Duodenal mucosa (tissue), 2 donors: ENCODE measurements at regions not wholly inside any gene's neighbourhood (a gene's known extent, or its start where the extent isn't known, plus 50 kb on each side); places are given as distances from the start of the nearest gene placed in this dataset.
"Not testable (repeated sequence)": the region's sequence is repeated elsewhere in the genome, so short reads cannot be mapped to it uniquely, and the experiment has no call there.

Experiments
- H3K27ac ChIP-seq: one replicate; pipeline ENCODE4 v1.7.0; 2013; ENCODE audit warnings: low read depth, low read length
- H3K27me3 ChIP-seq, 2 donors: one replicate each; pipeline ENCODE4 v1.7.0; 2013; ENCODE audit warnings: low read length in 2 of 2, control low read depth in 1 of 2; ENCODE audit not compliant: insufficient read depth in 2 of 2, control insufficient read depth in 1 of 2
- H3K36me3 ChIP-seq, 2 donors: one replicate each; pipeline ENCODE4 v1.7.0; 2013; ENCODE audit warnings: low read length in 2 of 2, control low read depth in 1 of 2; ENCODE audit not compliant: insufficient read depth in 2 of 2, control insufficient read depth in 1 of 2
- H3K4me1 ChIP-seq, 2 donors: one replicate each; pipeline ENCODE4 v1.7.0; 2013; ENCODE audit warnings: low read length in 2 of 2, control low read depth in 1 of 2; ENCODE audit not compliant: insufficient read depth in 2 of 2, control insufficient read depth in 1 of 2
- H3K4me3 ChIP-seq, 2 donors: one replicate each; pipeline ENCODE4 v1.7.0; 2013; ENCODE audit warnings: low read length in 2 of 2, low read depth in 1 of 2
- H3K9ac ChIP-seq, 2 donors: one replicate each; pipeline ENCODE4 v1.7.0; 2013; ENCODE audit warnings: low read length in 2 of 2, low read depth in 1 of 2
- H3K9me3 ChIP-seq, 2 donors: one replicate each; pipeline ENCODE4 v1.7.0; 2013; ENCODE audit warnings: low read length in 2 of 2, control low read depth in 1 of 2; ENCODE audit not compliant: control insufficient read depth in 1 of 2

- no peak overlapping the region for H3K4me3 ChIP-seq
- H3K4me1 ChIP-seq, result no peaks in the 10 kb centered on the region
- H3K9me3 ChIP-seq, result no peaks in the 10 kb centered on the region
- no peak overlapping the region for H3K9ac ChIP-seq
- peaks cover 5% of the 10 kb centered on the region in 2 donors for H3K27me3 ChIP-seq
- H3K36me3 ChIP-seq, result no peaks in the 10 kb centered on the region
- no peak overlapping the region for H3K27ac ChIP-seq
Observed at GRCh38 chr20:40952136-40952535, 76.5 kb upstream of the TOP1 start.

GRCh38 chr20:40953416-40953815 is 75.2 kb upstream of the TOP1 start:
- Histone ChIP-seq H3K4me1 (no peaks in the 10 kb centered on the region), H3K9ac (no peak overlapping the region), H3K4me3 (no peak overlapping the region), H3K27me3 (peaks cover 5% of the 10 kb centered on the region in 2 donors), H3K27ac (no peak overlapping the region), H3K9me3 (no peaks in the 10 kb centered on the region), H3K36me3 (no peaks in the 10 kb centered on the region)

- H3K4me3 ChIP-seq, result no peak overlapping the region
- no peaks in the 10 kb centered on the region for H3K36me3 ChIP-seq
- no peaks in the 10 kb centered on the region for H3K9me3 ChIP-seq
- no peak overlapping the region for H3K27ac ChIP-seq
- H3K27me3 ChIP-seq, result peaks cover 1 to 5% of the 10 kb centered on the region in 2 donors
- H3K4me1 ChIP-seq, result no peaks in the 10 kb centered on the region
- H3K9ac ChIP-seq, result no peak overlapping the region
Observed at GRCh38 chr20:40953856-40954255, 74.8 kb upstream of the TOP1 start.

GRCh38 chr20:40954521-40955165 is 74.0 kb upstream of the TOP1 start:
- Histone ChIP-seq H3K36me3 (no peaks in the 10 kb centered on the region), H3K27me3 (peaks cover 0 to 2% of the 10 kb centered on the region in 2 donors), H3K9me3 (no peaks in the 10 kb centered on the region), H3K4me3 (no peak overlapping the region), H3K4me1 (no peaks in the 10 kb centered on the region), H3K27ac (no peak overlapping the region), H3K9ac (no peak overlapping the region)

GRCh38 chr20:40955326-40955725 is 73.3 kb upstream of the TOP1 start:
- H3K9me3 ChIP-seq, result no peaks in the 10 kb centered on the region
- H3K27ac ChIP-seq, result no peak overlapping the region
- no peaks in the 10 kb centered on the region for H3K4me1 ChIP-seq
- no peak overlapping the region for H3K4me3 ChIP-seq
- H3K9ac ChIP-seq, result no peak overlapping the region
- H3K36me3 ChIP-seq, result no peaks in the 10 kb centered on the region
- no peaks in the 10 kb centered on the region for H3K27me3 ChIP-seq

- H3K4me1 ChIP-seq, H3K9me3 ChIP-seq, H3K27me3 ChIP-seq, H3K36me3 ChIP-seq, H3K27ac ChIP-seq, H3K4me3 ChIP-seq, H3K9ac ChIP-seq: not testable (repeated sequence)
Observed at GRCh38 chr20:40955826-40956225, 72.8 kb upstream of the TOP1 start.

- Histone ChIP-seq H3K9ac (no peak overlapping the region), H3K4me1 (no peaks in the 10 kb centered on the region), H3K36me3 (no peaks in the 10 kb centered on the region), H3K9me3 (no peaks in the 10 kb centered on the region), H3K27ac (no peak overlapping the region), H3K4me3 (no peak overlapping the region), H3K27me3 (no peaks in the 10 kb centered on the region)
Observed at GRCh38 chr20:40956542-40957264, 71.9 kb upstream of the TOP1 start.

- Histone ChIP-seq H3K4me3 (no peak overlapping the region), H3K27ac (no peak overlapping the region), H3K9ac (no peak overlapping the region), H3K27me3 (peaks cover 0 to 4% of the 10 kb centered on the region in 2 donors), H3K4me1 (no peaks in the 10 kb centered on the region), H3K9me3 (no peaks in the 10 kb centered on the region), H3K36me3 (no peaks in the 10 kb centered on the region)
Observed at GRCh38 chr20:40957265-40957760, 71.3 kb upstream of the TOP1 start.

- Histone ChIP-seq H3K27me3 (peaks cover 0 to 4% of the 10 kb centered on the region in 2 donors), H3K9ac (no peak overlapping the region), H3K9me3 (no peaks in the 10 kb centered on the region)
Observed at GRCh38 chr20:40958598-40958997, 70.0 kb upstream of the TOP1 start.

GRCh38 chr20:40959325-40960092 is 69.1 kb upstream of the TOP1 start:
- Histone ChIP-seq H3K27me3 (peaks cover 0 to 4% of the 10 kb centered on the region in 2 donors), H3K9me3 (no peaks in the 10 kb centered on the region), H3K4me1 (peaks cover 0 to 5% of the 10 kb centered on the region in 2 donors), H3K9ac (no peak overlapping the region), H3K27ac (no peak overlapping the region), H3K4me3 (no peak overlapping the region), H3K36me3 (no peaks in the 10 kb centered on the region)

More at GRCh38 chr20:40958598-40958997, 70.0 kb upstream of the TOP1 start:
- Histone ChIP-seq H3K36me3 (no peaks in the 10 kb centered on the region), H3K4me3 (no peak overlapping the region), H3K4me1 (peaks cover 0 to 5% of the 10 kb centered on the region in 2 donors), H3K27ac (no peak overlapping the region)
